SK-N-SH (cell line): ENCODE measurements at regions not wholly inside any gene's neighbourhood (a gene's known extent, or its start where the extent isn't known, plus 50 kb on each side); places are given as distances from the start of the nearest gene placed in this dataset.

Experiments used
- CTCF ChIP-seq: fragments of 200-600 bp; sonication (generic); IDR thresholded peaks from 2 replicates; pipeline ENCODE4 v1.6.1; 2017; ENCODE audit warnings: antibody characterized with exemption, mild to moderate bottlenecking, moderate library complexity
- JUND ChIP-seq: IDR thresholded peaks from 2 replicates; pipeline ENCODE4 v1.4.0; 2012
- POLR2AphosphoS5 ChIP-seq: IDR thresholded peaks from 2 replicates; pipeline ENCODE4 v1.6.1; 2012; ENCODE audit warnings: low read depth, low read length
- RAD21 ChIP-seq: IDR thresholded peaks from 2 replicates; pipeline ENCODE4 v1.6.1; 2012; ENCODE audit warnings: mild to moderate bottlenecking, low read length
- REST ChIP-seq: IDR thresholded peaks from 2 replicates; pipeline ENCODE4 v1.6.1; 2012; ENCODE audit warnings: mild to moderate bottlenecking, low read depth, low read length, moderate library complexity

DNA sequence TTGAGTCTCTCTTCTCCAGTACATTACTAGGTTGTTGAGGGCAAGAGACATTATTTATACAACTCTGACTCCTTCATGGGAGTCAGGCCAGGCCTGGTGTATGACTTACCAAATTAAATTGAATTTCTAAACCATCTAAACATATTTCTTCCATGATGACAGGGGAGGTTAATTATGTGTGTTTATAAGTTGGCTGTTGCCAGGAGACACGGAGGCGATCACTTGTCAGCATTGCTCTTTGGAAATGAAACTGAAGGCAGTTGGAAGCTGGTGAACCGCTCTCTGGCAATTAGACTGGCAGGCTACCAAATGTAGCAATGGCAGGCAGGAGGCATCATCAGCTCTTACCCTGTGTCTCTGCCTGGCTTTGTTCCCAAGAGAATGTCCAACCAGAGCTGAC, 241.4 kb downstream of the KCNS3 start:
- TF ChIP-seq CTCF (no peak), POLR2AphosphoS5 (no peak), RAD21 (no peak), JUND (no peak), REST (no peak)
